ENCODE measurements at regions not wholly inside any gene's neighbourhood (a gene's known extent, or its start where the extent isn't known, plus 50 kb on each side); places are given as distances from the start of the nearest gene placed in this dataset.
"Not testable (repeated sequence)": the region's sequence is repeated elsewhere in the genome, so short reads cannot be mapped to it uniquely, and the experiment has no call there.

DNA sequence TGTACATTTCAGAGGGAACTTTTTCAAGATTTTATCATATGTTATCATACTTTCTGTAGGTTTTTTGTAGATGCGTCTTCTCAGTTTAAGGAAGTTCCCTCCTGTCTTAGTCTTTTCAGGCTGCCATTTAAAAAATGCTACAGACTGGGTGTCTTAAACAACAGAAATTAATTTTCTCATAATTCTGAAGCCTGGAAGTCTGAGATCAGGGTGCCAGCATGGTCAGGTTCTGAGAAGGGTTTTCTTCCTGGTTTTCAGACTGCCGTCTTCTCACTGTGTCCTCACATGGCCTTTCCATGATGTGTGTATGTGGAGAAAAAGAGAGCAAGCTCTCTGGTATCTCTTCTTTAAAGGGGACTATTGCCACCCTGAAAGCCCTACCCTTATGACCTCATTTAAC is 189.9 kb upstream of the SOX2 start:
- H3K4me3 ChIP-seq (ENCODE audit: low read length) = no peak overlapping the region
- DNase-seq (ENCODE audit: low read depth) = no peak
- no peaks in the 10 kb centered on the region for H3K4me1 ChIP-seq (ENCODE audit: control insufficient read depth, insufficient read depth, low read length)
- H3K27me3 ChIP-seq (replicated peaks; ENCODE audit: control insufficient read depth, insufficient read depth, low read length) = no peaks in the 10 kb centered on the region
- no peaks in the 10 kb centered on the region for H3K36me3 ChIP-seq (ENCODE audit: control insufficient read depth, insufficient read depth, low read length, severe bottlenecking)
- no peak overlapping the region for H3K9ac ChIP-seq (ENCODE audit: low read length)
- peaks cover 5% of the 10 kb centered on the region for H3K9me3 ChIP-seq (ENCODE audit: control insufficient read depth, low read length)

DNA sequence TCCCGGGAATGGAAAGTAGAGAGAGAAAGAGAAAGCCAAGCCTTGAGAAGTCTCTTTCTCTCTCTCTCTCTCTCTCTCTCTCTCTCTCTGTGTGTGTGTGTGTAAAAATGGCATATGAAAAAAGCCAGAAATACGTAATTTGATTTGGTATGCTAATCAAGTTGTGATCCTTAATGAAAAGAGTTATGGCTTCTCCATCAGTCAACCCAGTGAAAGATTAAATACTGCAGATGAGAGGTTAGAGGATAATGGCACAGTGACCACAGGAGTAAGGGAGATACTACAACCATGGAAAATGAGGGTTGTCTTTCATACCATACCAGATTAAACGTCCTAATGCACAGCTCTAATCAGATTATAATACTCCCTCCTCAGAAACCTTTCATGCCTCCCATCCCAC is 193.5 kb upstream of the SOX2 start:
- no peaks in the 10 kb centered on the region for H3K4me1 ChIP-seq (ENCODE audit: control insufficient read depth, insufficient read depth, low read length)
- H3K9me3 ChIP-seq (ENCODE audit: control insufficient read depth, low read length) = peaks cover 3% of the 10 kb centered on the region
- no peak overlapping the region for H3K4me3 ChIP-seq (ENCODE audit: low read length)
- H3K27me3 ChIP-seq (replicated peaks; ENCODE audit: control insufficient read depth, insufficient read depth, low read length) = no peaks in the 10 kb centered on the region
- H3K9ac ChIP-seq (ENCODE audit: low read length) = no peak overlapping the region
- DNase-seq (ENCODE audit: low read depth) = no peak
- H3K36me3 ChIP-seq (ENCODE audit: control insufficient read depth, insufficient read depth, low read length, severe bottlenecking) = no peaks in the 10 kb centered on the region

DNA sequence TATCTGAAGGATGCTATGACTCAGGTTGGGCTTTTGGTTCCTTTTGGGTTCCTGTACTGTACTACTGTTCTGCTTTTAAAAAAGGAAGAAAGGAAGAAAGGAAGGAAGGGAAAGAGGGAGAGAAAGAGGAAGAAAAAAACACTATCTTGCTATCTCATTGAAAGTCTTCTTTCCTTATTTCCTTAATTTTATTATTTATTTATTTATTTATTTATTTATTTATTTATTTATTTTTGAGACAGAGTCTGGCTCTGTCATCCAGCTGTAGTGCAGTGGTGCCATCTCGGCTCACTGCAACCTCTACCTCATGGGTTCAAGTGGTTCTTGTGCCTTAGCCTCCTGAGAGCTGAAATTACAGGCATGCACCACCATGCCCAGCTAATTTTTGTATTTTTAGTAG is 198.9 kb upstream of the SOX2 start:
- Histone ChIP-seq H3K9ac (ENCODE audit: low read length) (no peak overlapping the region), H3K36me3 (ENCODE audit: control insufficient read depth, insufficient read depth, low read length, severe bottlenecking) (no peaks in the 10 kb centered on the region), H3K4me3 (ENCODE audit: low read length) (no peak overlapping the region), H3K27me3 (replicated peaks; ENCODE audit: control insufficient read depth, insufficient read depth, low read length) (no peaks in the 10 kb centered on the region), H3K4me1 (ENCODE audit: control insufficient read depth, insufficient read depth, low read length) (no peaks in the 10 kb centered on the region), H3K9me3 (ENCODE audit: control insufficient read depth, low read length) (no peaks in the 10 kb centered on the region)
- no peak for DNase-seq (ENCODE audit: low read depth)

DNA sequence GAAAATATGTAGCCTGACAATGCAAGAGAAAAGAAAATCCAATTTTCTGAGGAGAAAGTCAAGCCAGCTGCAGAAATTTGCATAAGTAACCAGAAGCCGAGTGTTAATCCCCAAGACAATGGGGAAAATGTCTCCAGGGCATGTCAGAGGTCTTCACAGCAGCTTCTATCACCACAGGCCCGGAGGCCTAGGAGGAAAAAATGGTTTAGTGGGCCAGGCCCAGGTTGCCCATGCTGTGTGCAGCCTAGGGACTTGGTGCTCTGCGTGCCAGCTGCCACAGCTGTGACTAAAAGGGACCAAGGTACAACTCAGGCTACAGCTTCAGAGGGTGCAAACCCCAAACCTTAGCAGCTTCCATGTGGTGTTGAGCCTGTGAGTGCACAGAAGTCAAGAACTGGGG is 201.2 kb upstream of the SOX2 start:
- H3K4me1 ChIP-seq (ENCODE audit: control insufficient read depth, insufficient read depth, low read length) = no peaks in the 10 kb centered on the region
- DNase-seq (ENCODE audit: low read depth) = no peak
- no peaks in the 10 kb centered on the region for H3K36me3 ChIP-seq (ENCODE audit: control insufficient read depth, insufficient read depth, low read length, severe bottlenecking)
- no peak overlapping the region for H3K9ac ChIP-seq (ENCODE audit: low read length)
- H3K27me3 ChIP-seq (replicated peaks; ENCODE audit: control insufficient read depth, insufficient read depth, low read length) = no peaks in the 10 kb centered on the region
- H3K4me3 ChIP-seq (ENCODE audit: low read length) = no peak overlapping the region
- H3K9me3 ChIP-seq (ENCODE audit: control insufficient read depth, low read length) = no peaks in the 10 kb centered on the region

DNA sequence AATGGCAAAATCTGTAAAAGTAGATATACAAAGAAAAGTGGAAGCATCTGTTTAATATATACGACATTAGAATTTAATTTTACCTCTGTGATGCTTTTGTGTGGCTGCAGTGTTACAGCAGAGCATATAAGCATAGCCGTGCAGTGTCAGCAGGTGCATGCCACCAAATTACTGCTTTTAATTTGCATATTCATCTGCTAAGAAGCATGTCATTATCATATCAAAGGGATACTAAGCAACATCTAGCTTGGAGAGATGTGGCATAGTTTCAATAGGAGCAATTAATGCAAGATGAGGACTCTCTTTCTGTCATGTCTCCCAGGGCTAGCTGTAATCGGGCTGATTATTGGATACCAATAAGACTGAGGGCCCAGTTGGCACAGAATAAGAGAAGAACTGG is 214.4 kb upstream of the SOX2 start:
- no peak overlapping the region for H3K4me3 ChIP-seq (ENCODE audit: low read length)
- no peaks in the 10 kb centered on the region for H3K4me1 ChIP-seq (ENCODE audit: control insufficient read depth, insufficient read depth, low read length)
- no peaks in the 10 kb centered on the region for H3K36me3 ChIP-seq (ENCODE audit: control insufficient read depth, insufficient read depth, low read length, severe bottlenecking)
- H3K27me3 ChIP-seq (replicated peaks; ENCODE audit: control insufficient read depth, insufficient read depth, low read length) = no peaks in the 10 kb centered on the region
- no peaks in the 10 kb centered on the region for H3K9me3 ChIP-seq (ENCODE audit: control insufficient read depth, low read length)
- no peak for DNase-seq (ENCODE audit: low read depth)
- H3K9ac ChIP-seq (ENCODE audit: low read length) = no peak overlapping the region

DNA sequence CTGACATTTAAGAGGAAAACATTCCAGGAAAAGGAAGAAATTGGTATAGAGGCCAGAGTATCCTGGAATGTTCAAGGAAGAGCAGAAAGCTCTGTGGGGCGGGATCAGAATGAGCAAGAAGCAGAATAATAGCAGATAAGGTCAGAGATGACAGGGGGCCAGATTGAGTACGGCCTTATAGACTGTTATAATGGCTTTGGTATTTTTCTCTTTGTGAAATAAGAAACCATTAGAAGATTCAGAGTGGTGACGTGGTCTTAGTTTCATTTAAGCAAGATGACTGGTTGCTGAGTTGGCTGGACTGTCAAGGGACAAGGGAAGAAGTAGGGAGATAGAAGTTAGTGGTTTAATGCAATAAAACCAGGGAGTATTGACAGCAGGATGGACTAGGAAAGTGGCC is 218.3 kb upstream of the SOX2 start:
- no peaks in the 10 kb centered on the region for H3K36me3 ChIP-seq (ENCODE audit: control insufficient read depth, insufficient read depth, low read length, severe bottlenecking)
- peaks cover 4% of the 10 kb centered on the region for H3K9me3 ChIP-seq (ENCODE audit: control insufficient read depth, low read length)
- H3K4me1 ChIP-seq (ENCODE audit: control insufficient read depth, insufficient read depth, low read length) = no peaks in the 10 kb centered on the region
- no peak for DNase-seq (ENCODE audit: low read depth)
- no peak overlapping the region for H3K4me3 ChIP-seq (ENCODE audit: low read length)
- no peaks in the 10 kb centered on the region for H3K27me3 ChIP-seq (replicated peaks; ENCODE audit: control insufficient read depth, insufficient read depth, low read length)
- H3K9ac ChIP-seq (ENCODE audit: low read length) = no peak overlapping the region

DNA sequence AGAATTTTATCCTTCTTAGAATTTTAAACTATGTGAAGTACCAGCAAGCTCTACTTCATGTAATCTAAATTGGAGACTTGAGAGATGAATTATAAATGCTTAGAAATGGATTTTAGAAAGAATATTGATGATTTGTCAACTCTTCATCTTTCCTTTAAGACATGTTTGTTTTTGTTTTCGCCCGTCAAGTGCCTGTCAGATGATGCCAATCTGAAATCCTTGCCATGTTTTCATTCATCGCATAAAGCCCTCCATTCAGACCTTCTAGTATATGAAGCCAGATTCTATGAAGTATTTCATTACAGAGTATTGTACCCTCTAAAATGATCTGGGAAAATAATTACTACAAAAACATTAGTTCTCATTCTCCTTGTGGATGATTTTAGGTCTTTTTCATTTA is 223.2 kb upstream of the SOX2 start:
- no peaks in the 10 kb centered on the region for H3K27me3 ChIP-seq (replicated peaks; ENCODE audit: control insufficient read depth, insufficient read depth, low read length)

DNA sequence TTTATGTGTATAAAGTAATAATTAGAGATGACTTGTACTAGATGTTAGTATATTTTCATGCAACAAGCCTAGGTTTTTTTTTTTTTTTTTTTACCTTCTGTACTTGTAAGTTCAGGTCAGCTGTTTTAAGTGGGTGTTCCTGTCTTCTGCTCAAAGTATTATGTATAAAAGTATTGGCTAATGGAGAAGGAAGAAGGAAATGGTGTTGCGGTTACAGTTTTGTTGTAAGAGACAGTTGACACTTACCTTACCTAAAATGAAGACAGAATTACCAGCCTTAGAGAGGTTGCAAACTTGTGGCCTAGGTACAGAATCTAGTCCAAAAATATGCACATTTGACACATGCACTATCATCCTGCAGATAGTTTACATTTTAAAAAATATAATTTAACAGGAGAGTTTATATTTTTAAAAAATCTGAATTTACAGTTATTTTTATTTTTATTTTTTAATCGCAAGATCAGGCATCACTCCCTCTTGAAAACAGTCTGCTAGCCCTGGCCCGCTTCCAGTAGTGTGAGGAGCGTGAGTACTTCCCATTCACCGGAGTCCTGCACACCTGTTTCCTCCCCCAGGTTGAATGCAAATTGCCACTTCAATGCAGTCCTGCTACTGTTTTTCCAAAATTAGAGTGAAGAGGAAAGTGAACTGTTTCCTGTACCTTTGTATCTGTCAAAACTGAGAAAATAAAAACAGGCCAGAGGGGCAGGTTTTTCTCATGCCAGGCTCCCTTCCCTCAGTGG is 224.3 kb upstream of the SOX2 start:
- no peak for DNase-seq (ENCODE audit: low read depth)
- H3K4me1 ChIP-seq (ENCODE audit: control insufficient read depth, insufficient read depth, low read length) = peaks cover 9% of the 10 kb centered on the region

More for the DNA sequence above, 223.2 kb upstream of the SOX2 start:
- Histone ChIP-seq H3K9ac (ENCODE audit: low read length) (no peak overlapping the region), H3K9me3 (ENCODE audit: control insufficient read depth, low read length) (peaks cover 4% of the 10 kb centered on the region), H3K4me3 (ENCODE audit: low read length) (no peak overlapping the region), H3K4me1 (ENCODE audit: control insufficient read depth, insufficient read depth, low read length) (peaks cover 9% of the 10 kb centered on the region), H3K36me3 (ENCODE audit: control insufficient read depth, insufficient read depth, low read length, severe bottlenecking) (no peaks in the 10 kb centered on the region)
- no peak for DNase-seq (ENCODE audit: low read depth)

DNA sequence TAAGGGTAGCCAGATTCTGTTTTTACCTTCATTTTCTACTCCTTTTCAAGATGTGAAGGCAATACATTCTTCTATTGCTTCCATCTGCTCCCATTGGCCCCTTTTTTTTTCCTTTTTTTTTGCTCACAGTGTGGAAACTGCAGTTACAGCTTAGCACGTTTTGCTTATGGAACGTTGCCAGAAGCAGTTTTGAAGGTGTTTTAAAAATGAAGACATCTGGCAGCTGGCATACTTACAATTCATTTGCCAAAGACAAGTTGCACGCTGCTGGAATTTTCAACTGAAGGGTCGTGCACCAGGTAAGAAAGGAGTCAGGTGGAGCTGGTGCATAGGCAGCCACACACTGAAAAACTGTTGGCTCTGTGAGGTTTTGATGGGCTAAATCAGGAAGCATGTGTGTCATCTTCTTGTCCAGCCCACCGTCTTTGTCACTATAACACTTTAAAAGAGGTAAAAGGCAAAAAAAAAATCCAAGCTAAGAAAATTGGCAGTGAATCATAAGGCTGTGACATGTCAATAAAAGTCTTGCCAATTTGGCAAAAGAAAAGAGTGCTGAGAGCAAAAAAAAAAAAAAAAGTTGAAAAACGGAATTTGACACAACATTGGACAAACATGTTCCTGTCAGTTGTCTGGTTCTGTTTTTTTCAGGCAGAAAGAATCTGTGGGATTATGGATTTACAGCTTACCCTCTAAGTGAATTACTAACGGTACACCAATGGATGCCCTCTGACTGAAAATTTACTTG is 225.4 kb upstream of the SOX2 start:
- peaks cover 4% of the 10 kb centered on the region for H3K9me3 ChIP-seq (ENCODE audit: control insufficient read depth, low read length)
- H3K36me3 ChIP-seq (ENCODE audit: control insufficient read depth, insufficient read depth, low read length, severe bottlenecking) = no peaks in the 10 kb centered on the region
- no peak overlapping the region for H3K9ac ChIP-seq (ENCODE audit: low read length)
- H3K27me3 ChIP-seq (replicated peaks; ENCODE audit: control insufficient read depth, insufficient read depth, low read length) = no peaks in the 10 kb centered on the region
- peaks cover 9% of the 10 kb centered on the region for H3K4me1 ChIP-seq (ENCODE audit: control insufficient read depth, insufficient read depth, low read length)
- H3K4me3 ChIP-seq (ENCODE audit: low read length) = no peak overlapping the region
- no peak for DNase-seq (ENCODE audit: low read depth)

More for the DNA sequence above, 224.3 kb upstream of the SOX2 start:
- Histone ChIP-seq H3K9me3 (ENCODE audit: control insufficient read depth, low read length) (peaks cover 4% of the 10 kb centered on the region), H3K27me3 (replicated peaks; ENCODE audit: control insufficient read depth, insufficient read depth, low read length) (no peaks in the 10 kb centered on the region), H3K4me3 (ENCODE audit: low read length) (no peak overlapping the region), H3K36me3 (ENCODE audit: control insufficient read depth, insufficient read depth, low read length, severe bottlenecking) (no peaks in the 10 kb centered on the region), H3K9ac (ENCODE audit: low read length) (no peak overlapping the region)

DNA sequence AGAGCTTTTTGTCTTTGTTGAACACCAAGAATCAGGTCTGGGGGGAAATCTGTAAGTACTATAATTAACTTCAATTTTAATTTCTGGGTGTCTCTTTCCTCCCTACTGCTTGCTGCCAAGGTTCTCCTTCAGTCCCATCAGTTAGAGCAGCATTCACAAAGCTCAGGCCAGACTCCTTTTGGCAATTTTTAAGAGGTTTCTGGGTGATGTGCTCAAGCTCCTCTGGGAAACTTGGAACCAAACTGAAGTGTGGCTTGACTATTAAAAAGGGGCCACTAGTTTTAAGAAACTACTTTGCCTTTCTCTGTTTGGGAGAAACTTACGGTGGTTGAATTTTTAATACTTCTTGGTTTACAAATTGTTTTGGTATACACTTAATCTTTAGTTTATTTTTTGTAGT is 227.7 kb upstream of the SOX2 start:
- H3K36me3 ChIP-seq (ENCODE audit: control insufficient read depth, insufficient read depth, low read length, severe bottlenecking) = no peaks in the 10 kb centered on the region
- H3K9ac ChIP-seq (ENCODE audit: low read length) = no peak overlapping the region
- DNase-seq (ENCODE audit: low read depth) = no peak
- peaks cover 9% of the 10 kb centered on the region for H3K4me1 ChIP-seq (ENCODE audit: control insufficient read depth, insufficient read depth, low read length)
- H3K27me3 ChIP-seq (replicated peaks; ENCODE audit: control insufficient read depth, insufficient read depth, low read length) = no peaks in the 10 kb centered on the region
- H3K4me3 ChIP-seq (ENCODE audit: low read length) = no peak overlapping the region
- H3K9me3 ChIP-seq (ENCODE audit: control insufficient read depth, low read length) = no peaks in the 10 kb centered on the region

DNA sequence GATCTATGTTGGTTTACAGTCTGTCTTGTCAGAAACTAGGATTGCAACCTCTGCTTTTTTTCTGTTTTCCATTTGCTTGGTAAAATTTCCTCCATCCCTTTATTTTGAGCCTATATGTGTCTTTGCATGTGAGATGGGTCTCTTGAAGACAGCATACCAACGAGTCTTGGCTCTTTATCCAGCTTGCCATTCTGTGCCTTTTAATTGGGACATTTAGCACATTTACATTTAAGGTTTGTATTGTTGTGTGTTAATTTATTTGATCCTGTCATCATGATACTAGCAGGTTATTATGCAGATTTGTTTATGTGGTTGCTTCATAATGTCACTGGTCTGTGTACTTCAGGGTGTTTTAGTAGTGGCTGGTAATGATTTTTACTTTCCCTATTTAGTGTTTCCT is 236.6 kb upstream of the SOX2 start:
- H3K9me3 ChIP-seq (ENCODE audit: control insufficient read depth, low read length) = peaks cover 15% of the 10 kb centered on the region
- not testable (repeated sequence) for H3K36me3 ChIP-seq (ENCODE audit: control insufficient read depth, insufficient read depth, low read length, severe bottlenecking); DNase-seq (ENCODE audit: low read depth); H3K4me3 ChIP-seq (ENCODE audit: low read length); H3K27me3 ChIP-seq (replicated peaks; ENCODE audit: control insufficient read depth, insufficient read depth, low read length); H3K9ac ChIP-seq (ENCODE audit: low read length); H3K4me1 ChIP-seq (ENCODE audit: control insufficient read depth, insufficient read depth, low read length)

All from adipocyte (in vitro differentiated cells).